NCI-H1930 (cell line): ENCODE measurements at regions not wholly inside any gene's neighbourhood (a gene's known extent, or its start where the extent isn't known, plus 50 kb on each side); places are given as distances from the start of the nearest gene placed in this dataset.

ENCODE experiments used
- DNase-seq, 2 experiments: peaks; one replicate each; lab custom pipeline; 2025; lab: John Stamatoyannopoulos, UW

DNA sequence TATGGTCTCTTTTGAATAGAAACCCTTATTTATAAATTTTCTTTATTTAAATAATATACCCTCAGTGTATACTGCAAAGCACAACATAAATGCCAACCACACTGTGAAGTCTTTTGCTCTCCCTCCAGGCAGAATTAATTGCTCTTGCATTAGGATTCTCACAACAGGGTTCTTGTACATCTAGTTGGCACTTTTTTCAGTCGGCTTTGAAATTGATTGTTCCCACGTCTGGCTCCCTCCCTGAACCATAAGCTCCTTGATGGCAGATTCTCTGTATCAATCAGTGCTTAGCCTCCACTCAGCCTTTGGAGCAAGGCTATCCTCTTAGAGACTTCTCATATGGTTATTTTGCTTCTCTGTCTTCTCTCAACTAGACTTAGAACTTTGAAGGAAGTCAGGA is 288.0 kb upstream of the POU3F2 start:
- DNase-seq = no peak

DNA sequence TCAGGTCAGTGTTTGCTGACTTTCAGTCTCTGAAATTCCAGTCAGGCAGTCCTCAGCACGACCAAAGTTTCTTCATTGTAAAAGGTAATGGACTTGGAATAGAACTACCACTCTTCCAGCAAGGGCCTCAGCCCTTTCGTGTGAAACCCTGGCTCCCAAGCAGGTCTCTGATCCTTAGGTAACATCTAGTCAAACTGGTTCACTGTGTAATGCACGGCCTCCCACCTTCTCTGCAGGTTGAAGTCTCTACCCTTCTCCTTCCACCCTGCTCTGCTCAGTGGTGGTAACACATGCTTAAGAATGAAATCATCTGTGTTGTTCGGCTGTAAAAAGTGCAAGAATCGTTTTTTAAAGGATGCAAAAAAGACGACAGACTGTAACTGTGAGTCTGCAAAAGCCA is 287.2 kb upstream of the POU3F2 start:
- no peak for DNase-seq

GRCh38 chr6:98547634-98548033 is 286.7 kb upstream of the POU3F2 start:
- DNase-seq = no peak

GRCh38 chr6:98548301-98548700 is 286.1 kb upstream of the POU3F2 start:
- DNase-seq = no peak

- DNase-seq = no peak
These were observed 274.0 kb upstream of the POU3F2 start for GRCh38 chr6:98560418-98560817.

GRCh38 chr6:98560841-98561240 is 273.5 kb upstream of the POU3F2 start:
- DNase-seq = no peak

DNA sequence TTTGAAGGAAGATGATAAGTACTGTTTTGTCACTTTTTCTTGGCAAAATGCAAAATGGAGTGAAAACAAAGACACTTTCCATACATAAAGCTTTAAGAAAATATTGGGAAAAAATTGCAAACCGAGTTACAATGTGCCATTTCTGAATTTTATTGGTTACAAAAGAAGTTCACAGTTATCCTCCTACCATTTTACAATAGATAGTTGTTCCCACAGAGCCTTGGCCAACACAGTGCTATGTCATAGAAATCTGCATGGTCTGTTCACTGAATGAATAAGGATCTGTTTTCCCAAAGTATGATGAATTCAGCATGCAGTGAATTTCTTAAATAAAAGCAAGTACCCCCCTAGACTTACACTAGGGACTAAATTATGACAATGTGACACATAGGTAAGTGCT is 268.2 kb upstream of the POU3F2 start:
- no peak for DNase-seq

DNA sequence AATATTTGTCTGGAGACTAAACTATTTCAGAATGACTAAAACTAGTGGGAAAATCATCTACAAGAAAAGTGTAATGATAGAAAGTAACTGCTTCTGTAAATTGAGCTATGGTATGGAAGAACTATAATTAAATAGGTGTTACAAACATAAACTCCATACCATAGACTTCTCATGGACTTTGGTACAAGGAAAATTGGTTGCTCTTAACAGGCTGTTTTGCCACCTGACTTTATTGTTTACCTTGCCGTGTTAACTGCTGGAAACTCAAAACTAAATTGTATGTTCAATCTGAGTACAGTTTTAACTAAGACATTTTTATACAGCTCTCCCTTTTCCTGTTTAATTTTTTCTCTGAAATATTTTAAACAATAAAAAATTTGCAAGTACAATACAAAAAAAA is 261.8 kb upstream of the POU3F2 start:
- DNase-seq = no peak

DNA sequence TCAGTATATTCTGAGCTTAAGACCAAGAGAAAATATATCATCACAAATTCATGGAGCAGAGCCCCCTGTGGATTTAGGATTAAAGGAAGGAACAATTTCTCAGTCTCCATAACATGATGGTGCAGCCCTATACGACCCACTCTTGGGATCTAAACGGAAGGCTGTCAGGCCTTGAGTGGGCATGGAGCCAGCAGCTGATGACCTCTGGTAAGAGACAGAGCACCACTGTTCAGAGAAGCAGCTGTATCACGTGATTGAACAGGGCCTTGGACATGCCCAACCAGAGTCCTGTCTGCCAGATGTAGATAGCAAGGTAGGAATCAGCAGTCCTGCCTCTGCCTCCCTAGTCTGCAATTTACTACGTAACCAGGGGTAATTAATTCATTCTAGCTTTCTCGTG is 259.4 kb upstream of the POU3F2 start:
- no peak for DNase-seq

DNA sequence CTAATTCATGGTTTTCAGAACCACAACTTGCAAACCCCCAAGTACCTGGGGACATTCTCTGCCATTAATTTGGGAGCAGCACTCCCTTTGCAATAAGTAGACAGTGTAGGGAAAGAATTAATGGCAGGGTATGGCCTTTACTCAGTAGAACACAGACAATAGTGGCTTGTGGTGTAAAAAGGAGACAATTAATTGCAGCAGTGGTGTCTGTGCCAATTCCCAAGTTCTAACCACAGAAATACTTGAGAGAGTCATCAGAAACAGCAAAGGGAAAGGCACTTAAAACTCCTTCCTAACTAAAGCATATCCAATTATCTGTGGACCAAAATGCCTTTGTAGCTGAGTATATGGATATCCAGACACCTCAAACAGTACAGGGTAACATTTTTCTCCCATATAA is 257.6 kb upstream of the POU3F2 start:
- DNase-seq = no peak

GRCh38 chr6:98578016-98578415 is 256.4 kb upstream of the POU3F2 start:
- DNase-seq = no peak

GRCh38 chr6:98579079-98579478 is 255.3 kb upstream of the POU3F2 start:
- no peak for DNase-seq

GRCh38 chr6:98579941-98580340 is 254.4 kb upstream of the POU3F2 start:
- DNase-seq = no peak

DNA sequence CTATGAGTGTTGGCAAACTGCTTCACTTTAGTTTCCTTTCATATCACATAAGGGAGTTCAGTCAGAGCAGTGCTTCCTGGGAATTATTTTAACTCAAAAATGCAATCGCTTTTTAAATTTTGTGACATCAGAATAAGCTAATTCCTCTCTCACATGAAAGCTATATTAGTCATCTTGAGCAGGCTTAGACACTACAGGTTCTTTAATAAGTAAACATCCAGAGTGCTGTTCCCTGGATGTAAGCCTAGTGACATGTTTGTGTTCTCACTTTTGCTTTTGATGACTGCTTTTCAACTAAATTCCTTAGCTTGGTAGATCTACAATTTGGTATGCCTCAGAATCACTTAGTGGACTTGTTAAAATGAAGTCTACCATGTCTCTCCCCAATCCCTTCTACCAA is 252.7 kb upstream of the POU3F2 start:
- DNase-seq = no peak

- no peak for DNase-seq
These were observed 250.9 kb upstream of the POU3F2 start for GRCh38 chr6:98583506-98583905.

- no peak for DNase-seq
These were observed 248.2 kb upstream of the POU3F2 start for GRCh38 chr6:98586163-98586562.

DNA sequence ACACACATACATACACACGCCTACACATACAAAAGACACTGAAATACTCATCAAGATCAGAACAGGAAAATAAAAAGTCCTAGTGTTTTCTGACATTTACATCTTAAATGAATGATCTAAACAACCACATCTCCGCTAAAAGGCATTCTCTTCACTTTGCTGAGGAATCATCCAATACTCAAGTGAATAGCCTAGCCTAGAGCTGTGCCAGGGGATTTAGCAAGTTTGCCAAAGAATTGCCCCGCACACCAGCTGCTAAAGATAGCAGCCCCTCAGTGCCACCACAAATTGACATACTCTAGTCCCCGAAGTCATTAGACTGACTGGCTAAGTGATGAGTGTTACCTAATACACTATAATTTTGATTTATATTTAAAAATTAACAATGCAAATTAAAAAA is 246.8 kb upstream of the POU3F2 start:
- DNase-seq = no peak

DNA sequence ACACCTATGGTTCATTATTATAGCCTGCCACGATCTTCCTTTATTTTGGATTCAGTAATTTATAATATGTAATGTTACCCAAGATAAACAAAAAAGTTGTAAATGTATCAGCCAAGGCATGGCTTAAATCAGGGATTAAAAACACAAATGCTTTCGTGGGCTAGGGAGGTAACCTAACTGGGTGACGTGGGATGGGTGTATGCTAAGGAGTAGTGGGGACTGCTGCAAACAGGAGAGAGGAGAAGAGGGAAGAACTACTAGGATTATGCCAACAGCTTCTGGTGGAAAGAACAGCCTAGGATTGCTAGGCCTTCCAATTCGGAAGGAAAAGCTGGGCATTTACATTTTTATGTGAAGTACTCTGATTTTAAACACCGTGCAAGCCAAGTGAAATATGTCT is 244.8 kb upstream of the POU3F2 start:
- no peak for DNase-seq

DNA sequence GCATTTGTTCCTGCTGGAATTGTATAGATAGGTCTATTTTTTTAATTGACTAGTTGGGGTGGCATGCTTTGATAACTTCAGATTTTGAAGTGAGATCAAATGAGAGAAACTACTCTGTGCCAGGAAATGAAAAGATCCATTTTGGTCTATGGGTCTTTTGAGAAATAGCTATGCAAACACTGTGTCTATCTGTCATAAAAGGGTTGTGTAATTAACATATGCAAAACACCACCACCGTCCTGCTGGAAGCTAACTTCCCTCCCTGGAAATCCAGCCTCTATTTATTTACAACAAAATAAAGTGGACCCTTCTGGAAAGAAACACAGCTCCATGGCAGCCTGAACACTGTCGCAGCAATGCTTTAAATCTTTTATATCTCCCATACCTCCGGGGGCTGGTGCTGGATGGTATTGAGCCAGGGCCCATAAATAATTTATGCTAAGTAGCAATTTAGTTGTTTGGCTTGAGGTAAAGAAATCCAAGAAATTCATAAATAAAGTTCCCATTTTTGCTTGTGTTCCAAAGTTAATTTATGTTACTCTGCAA is 244.2 kb upstream of the POU3F2 start:
- no peak for DNase-seq

DNA sequence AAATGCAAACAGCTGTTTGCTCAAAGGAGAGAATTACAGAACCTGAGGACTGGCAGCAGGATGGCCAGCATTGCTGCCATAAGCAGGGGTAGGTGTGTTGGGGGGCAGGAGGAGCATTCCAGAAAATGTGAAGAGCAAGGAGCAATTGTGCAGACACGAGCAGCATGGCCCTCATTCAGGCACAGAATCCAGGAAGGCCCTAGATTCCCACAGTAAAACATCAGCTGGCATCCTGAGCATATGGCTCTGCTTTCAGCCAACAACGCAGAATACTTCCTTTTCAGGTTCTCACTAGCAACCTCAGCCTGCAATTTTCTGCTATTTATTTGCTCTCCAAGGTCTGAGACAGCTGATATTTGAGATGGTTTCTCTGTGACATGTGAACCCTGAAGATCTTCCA is 243.4 kb upstream of the POU3F2 start:
- no peak for DNase-seq

DNA sequence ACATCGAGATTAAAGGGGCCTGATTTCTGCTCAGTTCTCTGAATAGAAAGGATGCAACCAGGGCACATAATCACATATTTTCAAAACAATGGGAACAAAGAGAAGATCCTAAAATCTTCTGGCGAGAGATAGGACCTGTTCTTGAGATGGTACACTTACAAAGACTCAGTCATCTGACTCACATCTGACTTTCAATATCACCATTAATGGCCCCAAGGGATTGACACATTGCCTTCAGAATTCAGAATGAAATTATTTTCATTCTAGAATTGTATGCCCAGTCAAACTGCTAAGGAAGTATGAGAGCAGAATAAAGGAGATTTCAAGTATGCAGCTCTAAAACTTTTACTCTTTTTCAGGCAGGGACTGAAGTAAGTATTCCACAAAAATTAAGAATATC is 240.7 kb upstream of the POU3F2 start:
- DNase-seq = no peak

DNA sequence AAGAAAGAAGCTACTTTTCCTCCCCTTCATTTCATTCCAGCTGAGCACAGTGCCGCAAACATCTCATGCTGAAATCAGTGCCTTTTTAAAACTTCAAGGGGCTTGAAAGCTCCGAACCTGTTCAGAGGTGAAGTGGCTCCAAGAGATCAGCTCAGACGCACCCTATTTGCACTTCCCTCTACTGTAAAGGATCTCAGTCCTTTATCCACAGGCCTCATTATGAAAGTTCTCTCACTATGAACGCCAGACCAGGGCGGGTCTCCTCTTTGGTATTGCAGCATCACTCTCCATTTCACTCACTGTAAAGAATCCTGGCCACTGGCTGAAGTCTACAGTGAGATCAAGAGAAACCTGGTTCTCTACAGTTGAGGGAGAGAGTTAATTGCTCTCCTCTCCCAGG is 232.7 kb upstream of the POU3F2 start:
- no peak for DNase-seq

DNA sequence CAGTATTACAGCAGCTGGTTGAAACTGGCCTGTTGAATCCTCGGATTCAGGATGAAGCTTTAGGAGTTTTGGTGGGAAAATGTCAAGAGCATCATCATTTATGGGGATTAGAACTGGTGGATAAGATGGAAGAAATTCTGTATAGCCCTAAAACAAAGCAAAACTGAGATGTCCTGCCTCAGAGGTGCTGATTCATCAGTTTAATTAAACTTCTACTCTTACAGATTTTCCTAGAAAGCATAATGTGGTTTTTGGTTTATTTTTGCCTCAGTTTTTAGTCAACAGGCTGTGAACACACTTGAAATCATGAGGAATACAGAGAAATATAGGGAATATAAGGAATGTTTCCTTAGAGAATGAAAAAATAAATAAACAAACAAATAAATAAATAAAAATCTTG is 228.7 kb upstream of the POU3F2 start:
- no peak for DNase-seq

DNA sequence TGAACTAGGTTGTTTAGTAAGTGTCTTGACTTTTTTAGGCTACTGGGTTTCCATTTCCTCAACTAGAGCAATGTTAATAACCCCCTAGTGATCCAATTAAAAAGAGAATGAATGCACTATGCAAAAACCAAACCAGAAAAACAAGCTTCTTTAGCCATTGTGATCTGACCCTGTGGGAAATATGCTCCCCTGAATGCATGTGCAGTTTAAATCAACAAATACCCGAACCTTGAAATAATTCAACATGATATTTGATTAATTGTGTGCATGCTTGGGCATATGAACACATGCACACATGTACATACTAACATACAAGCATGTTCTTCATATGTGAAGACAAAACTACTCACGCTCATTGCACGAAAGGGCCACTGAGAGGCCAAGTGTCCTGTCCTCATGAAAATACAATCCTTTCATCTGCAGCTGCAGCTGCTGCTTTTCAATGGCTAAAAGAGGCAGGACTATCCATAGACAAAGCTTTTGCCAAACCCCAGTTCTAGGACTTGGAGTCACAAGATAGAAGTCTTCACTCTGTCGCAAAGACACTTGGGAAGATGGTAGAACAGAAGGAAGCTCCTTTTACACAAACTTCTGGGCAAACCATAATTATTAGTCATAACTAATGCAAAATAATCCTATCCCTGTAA is 207.1 kb upstream of the POU3F2 start:
- no peak for DNase-seq

DNA sequence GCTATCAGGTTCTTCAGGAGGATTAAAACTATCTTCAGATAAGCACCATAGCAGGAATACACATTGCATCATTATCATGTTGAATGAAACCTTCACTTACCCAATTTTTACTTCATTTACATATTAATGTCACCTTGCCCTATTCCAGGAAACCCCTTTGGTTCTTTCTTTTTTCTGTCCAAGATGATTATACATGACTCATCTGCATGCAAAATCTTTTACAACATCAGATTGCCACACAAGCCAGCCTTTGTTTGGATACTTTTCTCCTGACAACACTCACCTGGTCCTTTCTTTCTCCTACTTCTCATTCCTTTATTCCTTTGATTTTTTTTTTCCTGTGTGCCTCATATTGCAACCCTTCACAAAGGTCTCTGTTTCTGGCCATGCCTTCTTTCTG is 200.5 kb upstream of the POU3F2 start:
- no peak for DNase-seq
